ENCODE measurements at regions not wholly inside any gene's neighbourhood (a gene's known extent, or its start where the extent isn't known, plus 50 kb on each side); places are given as distances from the start of the nearest gene placed in this dataset.
"Not testable (repeated sequence)": the region's sequence is repeated elsewhere in the genome, so short reads cannot be mapped to it uniquely, and the experiment has no call there.

DNA sequence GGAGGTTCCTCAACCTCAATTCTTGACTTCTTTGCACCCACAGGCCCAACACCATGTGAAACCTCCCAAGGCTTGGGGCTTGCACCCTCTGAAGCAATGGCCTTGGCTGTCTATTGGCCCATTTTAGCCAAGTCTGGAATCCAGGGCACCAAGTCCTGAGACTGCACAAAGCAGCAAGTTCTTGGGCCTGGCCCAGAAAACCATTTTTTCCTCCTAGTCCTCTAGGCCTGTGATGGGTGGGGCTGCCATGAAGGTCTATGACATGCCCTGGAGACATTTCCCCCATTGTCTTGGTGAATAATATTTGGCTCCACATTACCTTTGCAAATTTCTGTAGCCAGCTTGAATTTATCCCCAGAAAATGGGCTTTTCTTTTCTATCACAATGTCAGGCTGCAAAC, 849.6 kb upstream of the MANEA start:
- intact Hi-C loops (cut with DNase I) = no loop called here
- no peak for DNase-seq (ENCODE audit: low spot score)

DNA sequence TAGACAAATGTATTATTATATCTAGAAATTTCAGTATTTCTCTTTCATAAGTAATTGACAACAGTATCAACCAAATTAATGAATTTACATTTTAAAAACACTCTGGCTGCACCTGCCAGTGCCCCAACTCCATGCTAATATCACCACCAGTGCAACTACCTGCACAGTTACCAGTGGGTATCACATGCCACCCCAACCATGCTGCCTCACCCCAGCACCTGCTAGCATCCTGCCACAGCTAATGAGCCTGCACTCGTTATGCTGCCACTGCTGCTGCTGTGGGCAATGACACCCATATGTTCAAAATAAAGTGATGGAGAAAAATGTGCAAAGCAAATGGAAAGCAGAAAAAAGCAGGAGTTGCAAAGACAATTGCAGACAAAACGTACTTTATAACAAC, 855.9 kb upstream of the MANEA start:
- no peak for DNase-seq (ENCODE audit: low spot score)
- intact Hi-C loops (cut with DNase I) = no loop called here

- intact Hi-C loops (cut with DNase I) = no loop called here
- no peak for DNase-seq (ENCODE audit: low spot score)
These were observed 863.9 kb upstream of the MANEA start for GRCh38 chr6:94713446-94713845.

DNA sequence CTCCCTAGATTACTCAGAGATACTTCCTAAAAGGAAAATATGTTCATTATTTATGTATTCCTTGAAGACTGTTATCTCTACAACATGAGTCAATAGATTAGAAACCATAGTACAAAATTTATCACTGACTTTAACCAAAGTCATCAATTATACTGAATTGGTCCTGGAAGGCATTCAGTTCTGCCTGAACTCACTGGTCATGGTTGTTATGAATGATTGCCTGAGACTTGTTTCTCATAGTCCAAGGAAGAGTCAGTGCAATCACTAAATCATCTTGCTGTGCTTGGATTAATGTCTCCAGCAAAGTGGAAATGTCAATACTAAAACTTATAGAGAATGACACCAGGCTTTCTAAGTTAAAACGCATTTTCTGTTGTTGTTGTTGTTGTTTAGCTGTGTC, 878.6 kb upstream of the MANEA start:
- intact Hi-C loops (cut with DNase I) = no loop called here

DNA sequence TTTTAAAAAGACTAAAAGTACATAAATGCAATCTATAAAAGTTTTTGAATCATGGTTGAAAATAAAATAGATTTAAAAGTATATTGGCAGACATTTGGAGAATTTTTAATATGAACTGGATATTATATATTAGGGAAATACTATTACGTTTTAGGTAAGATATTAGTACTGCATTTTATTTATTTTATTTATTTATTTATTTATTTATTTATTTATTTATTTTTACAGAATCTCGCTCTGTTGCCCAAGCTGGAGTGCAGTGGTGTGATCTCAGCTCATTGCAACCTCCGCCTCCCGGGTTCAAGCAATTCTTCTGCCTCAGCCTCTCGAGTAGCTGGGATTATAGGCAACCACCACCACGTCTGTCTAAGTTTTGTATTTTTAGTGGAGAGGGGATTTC, 890.1 kb upstream of the MANEA start:
- DNase-seq (ENCODE audit: low spot score); intact Hi-C loops (cut with DNase I): not testable (repeated sequence)

More for the DNA sequence above, 878.6 kb upstream of the MANEA start:
- DNase-seq (ENCODE audit: low spot score) = no peak

GRCh38 chr6:94683409-94683808, 893.9 kb upstream of the MANEA start:
- DNase-seq (ENCODE audit: low spot score) = no peak
- intact Hi-C loops (cut with DNase I) = no loop called here

- intact Hi-C loops (cut with DNase I) = no loop called here
- no peak for DNase-seq (ENCODE audit: low spot score)
These were observed 896.6 kb upstream of the MANEA start for GRCh38 chr6:94680669-94681212.

- intact Hi-C loops (cut with DNase I) = no loop called here
- no peak for DNase-seq (ENCODE audit: low spot score)
These were observed 904.1 kb upstream of the MANEA start for GRCh38 chr6:94673251-94673650.

- intact Hi-C loops (cut with DNase I) = no loop called here
- no peak for DNase-seq (ENCODE audit: low spot score)
These were observed 907.3 kb upstream of the MANEA start for GRCh38 chr6:94670017-94670416.

DNA sequence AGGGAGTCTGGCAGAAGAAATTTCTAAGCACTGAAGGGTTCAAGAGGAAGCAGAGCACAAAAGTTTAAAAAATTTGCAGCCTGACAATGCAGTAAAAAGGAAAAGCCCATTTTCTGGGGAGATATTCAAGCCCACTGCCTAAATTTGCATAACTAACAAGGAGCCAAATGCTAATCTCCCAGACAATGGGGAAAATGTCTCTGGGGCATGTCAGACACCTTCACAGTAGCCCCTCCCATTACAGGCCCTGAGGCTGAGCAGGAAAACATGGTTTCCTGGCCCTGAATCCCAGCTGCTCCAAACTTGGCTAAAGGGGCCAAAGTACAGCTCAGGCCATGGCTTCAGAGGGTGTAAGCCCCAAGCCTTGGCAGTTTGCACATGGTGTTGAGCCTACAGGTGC, 908.5 kb upstream of the MANEA start:
- no peak for DNase-seq (ENCODE audit: low spot score)
- intact Hi-C loops (cut with DNase I) = no loop called here

DNA sequence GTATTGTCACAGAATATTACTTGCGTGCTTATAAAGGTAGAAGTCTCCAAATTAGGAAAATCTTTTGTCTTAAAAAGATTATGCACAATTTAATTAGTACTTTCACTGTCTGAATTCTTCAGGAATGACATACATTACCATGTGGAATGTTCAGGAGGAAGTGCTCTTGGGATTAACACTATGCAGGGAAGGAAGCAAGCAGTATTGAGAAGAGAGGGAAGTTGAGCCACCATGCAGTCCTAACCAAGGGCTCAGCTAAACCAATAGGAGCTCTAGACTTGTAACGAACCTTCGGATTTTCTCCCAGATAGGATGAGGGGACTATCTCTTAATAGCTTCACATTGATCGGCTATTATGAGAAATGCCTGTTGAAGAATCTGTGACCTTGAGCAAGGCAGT, 918.4 kb upstream of the MANEA start:
- intact Hi-C loops (cut with DNase I) = no loop called here
- DNase-seq (ENCODE audit: low spot score) = no peak

GRCh38 chr6:94651239-94651638, 926.1 kb upstream of the MANEA start:
- intact Hi-C loops (cut with DNase I) = no loop called here
- no peak for DNase-seq (ENCODE audit: low spot score)

GRCh38 chr6:94645191-94645590, 932.1 kb upstream of the MANEA start:
- DNase-seq (ENCODE audit: low spot score) = no peak
- intact Hi-C loops (cut with DNase I) = no loop called here

DNA sequence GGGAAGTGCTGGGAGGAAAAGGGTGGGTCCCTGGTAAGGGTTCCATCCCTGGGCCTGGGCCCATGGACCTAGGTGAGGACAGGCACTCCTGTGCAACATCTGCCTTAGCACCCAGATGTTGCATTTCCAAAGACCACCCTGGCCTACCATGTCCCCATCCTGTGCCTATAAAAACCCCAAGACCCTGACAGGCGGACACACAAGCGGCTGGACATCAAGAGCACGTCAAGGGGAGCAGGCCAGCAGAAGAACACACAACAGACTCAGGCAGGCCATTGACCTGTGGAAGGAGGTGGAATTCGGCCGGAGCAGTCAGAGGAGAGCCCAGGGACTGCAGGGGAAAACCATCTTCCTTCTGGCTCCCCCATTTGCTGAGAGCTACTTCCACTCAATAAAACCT, 937.8 kb upstream of the MANEA start:
- intact Hi-C loops (cut with DNase I) = no loop called here
- no peak for DNase-seq (ENCODE audit: low spot score)

DNA sequence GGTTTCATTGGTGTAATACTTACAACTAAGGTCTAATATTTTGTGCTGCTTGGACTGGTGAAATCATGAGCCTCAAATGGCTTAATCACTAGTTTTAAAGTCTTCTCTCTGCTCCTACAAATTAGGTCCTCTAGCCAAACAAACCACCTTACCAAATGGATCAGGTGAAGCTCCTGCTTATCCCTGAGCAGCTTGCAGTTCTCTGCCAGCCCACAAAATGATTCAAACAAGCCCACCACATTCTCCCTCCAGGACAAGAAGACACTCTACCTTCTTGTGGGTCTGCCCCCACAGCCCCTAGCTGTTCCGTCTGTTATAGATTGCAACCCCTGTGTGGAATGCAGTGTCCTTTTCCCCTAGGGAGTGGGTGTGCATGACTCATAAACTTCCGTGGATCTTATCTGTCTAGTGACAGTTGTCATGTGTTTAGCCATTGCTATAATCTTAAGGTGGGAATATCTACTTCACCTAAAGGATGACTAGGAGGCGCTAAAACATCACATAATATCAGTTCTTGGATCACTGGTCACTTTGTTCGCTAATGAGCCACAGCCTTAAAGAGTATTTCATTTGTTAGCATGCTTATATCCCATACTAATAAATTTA, 940.5 kb upstream of the MANEA start:
- intact Hi-C loops (cut with DNase I) = no loop called here
- no peak for DNase-seq (ENCODE audit: low spot score)

DNA sequence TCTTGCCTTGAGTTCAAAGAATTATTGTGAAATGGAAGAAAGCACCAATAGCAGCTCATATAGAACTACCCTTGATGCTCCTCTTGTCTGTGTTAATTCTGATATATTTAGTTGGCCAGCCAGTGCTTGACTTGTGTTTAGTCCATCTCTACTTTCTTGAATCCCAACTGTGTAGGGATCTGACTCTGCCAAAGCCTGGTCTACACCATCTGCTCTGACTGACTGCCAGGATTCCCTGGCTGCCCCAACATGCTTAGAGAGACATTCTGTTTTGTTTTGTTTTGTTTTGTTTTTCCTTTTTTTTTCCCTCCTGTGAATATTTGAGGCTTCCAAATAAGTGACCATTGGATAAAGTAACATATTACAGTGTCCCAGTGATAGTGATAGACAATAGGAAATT, 953.7 kb upstream of the MANEA start:
- no peak for DNase-seq (ENCODE audit: low spot score)
- intact Hi-C loops (cut with DNase I) = no loop called here

GRCh38 chr6:94622783-94623182, 954.6 kb upstream of the MANEA start:
- intact Hi-C loops (cut with DNase I) = no loop called here
- DNase-seq (ENCODE audit: low spot score) = no peak

DNA sequence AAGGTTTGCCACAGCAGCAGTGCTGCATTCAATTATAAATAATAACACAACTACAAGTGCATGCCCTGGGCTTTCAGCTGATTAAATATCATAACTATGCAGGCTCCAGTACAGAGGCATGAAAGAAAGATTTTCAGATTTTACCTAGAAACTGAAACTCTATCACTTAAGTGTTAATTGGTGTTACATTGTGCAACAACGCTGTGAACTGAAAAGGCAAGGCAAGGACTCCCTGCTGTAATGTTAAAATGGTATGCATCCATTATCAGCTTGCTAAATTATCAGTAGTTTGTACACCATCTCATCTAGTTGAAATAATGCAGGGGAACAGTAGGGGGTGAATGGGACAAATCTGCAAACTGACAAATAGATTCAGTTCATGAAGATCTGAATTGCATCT, 976.7 kb upstream of the MANEA start:
- intact Hi-C loops (cut with DNase I) = no loop called here
- no peak for DNase-seq (ENCODE audit: low spot score)

- intact Hi-C loops (cut with DNase I) = no loop called here
- no peak for DNase-seq (ENCODE audit: low spot score)
These were observed 979.8 kb upstream of the MANEA start for GRCh38 chr6:94597487-94597886.

DNA sequence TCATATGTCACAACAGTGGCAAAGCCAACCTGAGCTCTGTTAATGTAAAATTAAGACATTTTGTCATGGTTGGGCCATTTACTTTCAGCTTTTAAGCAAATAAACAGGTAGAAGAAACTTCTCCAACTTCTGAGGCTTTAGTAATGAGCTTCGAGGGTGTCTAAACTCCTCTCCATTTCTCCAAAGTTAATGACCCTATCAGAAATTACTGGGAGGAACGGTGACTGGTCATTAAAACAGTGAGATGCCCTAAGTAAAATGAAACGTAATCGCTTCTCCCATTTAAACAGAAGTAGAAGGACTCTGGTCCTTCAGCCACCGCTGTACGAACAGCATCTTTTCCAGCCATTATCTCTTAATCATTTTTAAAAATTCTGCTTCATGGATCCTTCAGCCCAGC, 986.9 kb upstream of the MANEA start:
- intact Hi-C loops (cut with DNase I) = no loop called here
- no peak for DNase-seq (ENCODE audit: low spot score)

DNA sequence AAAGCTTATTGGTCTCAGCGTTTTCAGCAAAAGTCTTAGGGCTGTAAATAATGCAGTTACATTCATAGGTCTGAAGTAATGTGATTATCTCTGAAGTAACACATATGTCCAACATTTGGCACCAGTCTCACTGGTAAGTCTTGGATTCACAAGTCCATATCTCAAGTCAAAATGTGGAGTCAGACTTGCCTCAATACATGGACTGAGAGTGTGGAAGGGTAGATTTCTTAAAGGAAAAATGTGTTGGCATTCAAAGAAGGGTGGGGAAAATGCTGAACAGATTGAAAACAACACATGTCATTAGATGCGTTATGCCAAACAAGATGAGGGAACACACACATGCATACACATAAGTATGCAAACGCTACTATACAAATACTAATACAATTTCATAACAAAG, 989.0 kb upstream of the MANEA start:
- DNase-seq (ENCODE audit: low spot score) = no peak
- intact Hi-C loops (cut with DNase I) = no loop called here

- no peak for DNase-seq (ENCODE audit: low spot score)
- intact Hi-C loops (cut with DNase I) = no loop called here
These were observed 993.1 kb upstream of the MANEA start for GRCh38 chr6:94584211-94584610.
